Liver (tissue), 8 donors: ENCODE measurements at regions not wholly inside any gene's neighbourhood (a gene's known extent, or its start where the extent isn't known, plus 50 kb on each side); places are given as distances from the start of the nearest gene placed in this dataset.
A peak's percentile ranks its signal among the peaks of the same experiment; 100 is the strongest.

ENCODE experiments used
- DNase-seq: peaks from one replicate; pipeline ENCODE4 v3.0.0-alpha.2; 2017; ENCODE audit warnings: low spot score
- H3K27ac ChIP-seq, 2 donors: one replicate each; pipeline ENCODE4 v1.7.0; 2013; ENCODE audit warnings: inconsistent platforms in 2 of 2, low read length in 2 of 2, control low read depth in 1 of 2, low read depth in 1 of 2, mild to moderate bottlenecking in 1 of 2
- H3K27me3 ChIP-seq, 4 donors: one replicate each; pipeline versions ENCODE4 v1.6.1 to v1.7.0; 2013; ENCODE audit warnings: low read length in 3 of 4, inconsistent platforms in 1 of 4, mild to moderate bottlenecking in 1 of 4, moderate library complexity in 1 of 4; ENCODE audit not compliant: control insufficient read depth in 4 of 4, insufficient read depth in 4 of 4
- H3K36me3 ChIP-seq, 4 donors: one replicate each; pipeline versions ENCODE4 v1.6.1 to v1.7.0; 2013; ENCODE audit warnings: low read length in 3 of 4, mild to moderate bottlenecking in 3 of 4, low read depth in 1 of 4, moderate library complexity in 1 of 4; ENCODE audit not compliant: control insufficient read depth in 4 of 4, insufficient read depth in 3 of 4
- H3K4me1 ChIP-seq, 4 donors: one replicate each; pipeline versions ENCODE4 v1.6.1 to v1.7.0; 2013; ENCODE audit warnings: low read length in 3 of 4, mild to moderate bottlenecking in 3 of 4, moderate library complexity in 1 of 4; ENCODE audit not compliant: control insufficient read depth in 4 of 4, insufficient read depth in 4 of 4
- H3K4me3 ChIP-seq, 3 donors: one replicate each; pipeline versions ENCODE4 v1.6.1 to v1.7.0; 2013; ENCODE audit warnings: low read length in 3 of 3, control low read depth in 1 of 3, low read depth in 1 of 3, mild to moderate bottlenecking in 1 of 3
- H3K9ac ChIP-seq, 2 donors: one replicate each; pipeline ENCODE4 v1.7.0; 2013; ENCODE audit warnings: low read length in 2 of 2, mild to moderate bottlenecking in 2 of 2, moderate library complexity in 2 of 2, control low read depth in 1 of 2, low read depth in 1 of 2
- H3K9me3 ChIP-seq, 4 donors: one replicate each; pipeline versions ENCODE4 v1.6.1 to v1.7.0; 2013; ENCODE audit warnings: low read length in 3 of 4; ENCODE audit not compliant: control insufficient read depth in 4 of 4
- EGR1 ChIP-seq, 2 donors: IDR thresholded peaks; 2 replicates each; pipeline ENCODE4 v1.6.1; 2016 to 2018; ENCODE audit warnings: antibody characterized with exemption in 2 of 2, low read depth in 2 of 2
- FOXA1 ChIP-seq: IDR thresholded peaks from 2 replicates; pipeline ENCODE4 v1.6.1; 2016; ENCODE audit warnings: antibody characterized with exemption
- FOXA2 ChIP-seq: IDR thresholded peaks from 2 replicates; pipeline ENCODE4 v1.6.1; 2016; ENCODE audit warnings: antibody characterized with exemption
- GABPA ChIP-seq, 2 donors: IDR thresholded peaks in 1 of 2; conservative IDR thresholded peaks in 1 of 2; 2 replicates each; pipeline ENCODE4 v1.6.1; 2016; ENCODE audit warnings: antibody characterized with exemption in 2 of 2, mild to moderate bottlenecking in 1 of 2, moderate library complexity in 1 of 2
- HNF4A ChIP-seq, 2 donors: conservative IDR thresholded peaks; 2 replicates each; pipeline ENCODE4 v1.6.1; 2016; ENCODE audit warnings: antibody characterized with exemption in 2 of 2, mild to moderate bottlenecking in 2 of 2
- HNF4G ChIP-seq: IDR thresholded peaks from 2 replicates; pipeline ENCODE4 v1.6.1; 2016; ENCODE audit warnings: antibody characterized with exemption
- JUND ChIP-seq, 2 donors: IDR thresholded peaks; 2 replicates each; pipeline ENCODE4 v1.6.1; 2016; ENCODE audit warnings: antibody characterized with exemption in 2 of 2
- NR2F2 ChIP-seq: IDR thresholded peaks from 2 replicates; pipeline ENCODE4 v1.6.1; 2016; ENCODE audit warnings: antibody characterized with exemption
- RAD21 ChIP-seq, 2 donors: IDR thresholded peaks; 2 replicates each; pipeline ENCODE4 v1.6.1; 2016; ENCODE audit warnings: antibody characterized with exemption in 2 of 2, mild to moderate bottlenecking in 2 of 2
- RXRA ChIP-seq, 2 donors: IDR thresholded peaks; 2 replicates each; pipeline ENCODE4 v1.6.1; 2017 to 2018; ENCODE audit warnings: antibody characterized with exemption in 2 of 2, mild to moderate bottlenecking in 1 of 2
- SP1 ChIP-seq: IDR thresholded peaks from 2 replicates; pipeline ENCODE4 v1.6.1; 2018; ENCODE audit warnings: antibody characterized with exemption, mild to moderate bottlenecking
- TAF1 ChIP-seq: conservative IDR thresholded peaks from 2 replicates; pipeline ENCODE4 v1.6.1; 2016; ENCODE audit warnings: antibody characterized with exemption, mild to moderate bottlenecking
- YY1 ChIP-seq: IDR thresholded peaks from 2 replicates; pipeline ENCODE4 v1.6.1; 2016; ENCODE audit warnings: antibody characterized with exemption, mild to moderate bottlenecking
- WGBS: extraction: QIAGEN DNeasy Blood & Tissue Kit; methylation state at CpG from one replicate; pipeline ENCODE4 v1.1.7; 2013; 5-methylcytosine and 5-hydroxymethylcytosine counted together
- TF ChIP-seq, protein P1 (sequence below): IDR thresholded peaks from 2 replicates; pipeline ENCODE4 v1.6.1; 2016; ENCODE audit warnings: antibody characterized with exemption
- TF ChIP-seq, protein P2 (sequence below): IDR thresholded peaks from 2 replicates; pipeline ENCODE4 v1.6.1; 2016; ENCODE audit warnings: antibody characterized with exemption
- TF ChIP-seq, protein P3 (sequence below): fragments of 150-350 bp; IDR thresholded peaks from 2 replicates; pipeline ENCODE4 v1.5.1; 2017; ENCODE audit warnings: improper control_type of control experiment, low read depth, low read length; ENCODE audit not compliant: missing input control
- TF ChIP-seq, protein P4 (sequence below): IDR thresholded peaks from 2 replicates; pipeline ENCODE4 v1.6.1; 2016; ENCODE audit warnings: antibody characterized with exemption
- donor health status: healthy.
- donor health status: healthy.
- donor health status: healthy.
- donor health status: healthy.
- donor health status: healthy.

DNA sequence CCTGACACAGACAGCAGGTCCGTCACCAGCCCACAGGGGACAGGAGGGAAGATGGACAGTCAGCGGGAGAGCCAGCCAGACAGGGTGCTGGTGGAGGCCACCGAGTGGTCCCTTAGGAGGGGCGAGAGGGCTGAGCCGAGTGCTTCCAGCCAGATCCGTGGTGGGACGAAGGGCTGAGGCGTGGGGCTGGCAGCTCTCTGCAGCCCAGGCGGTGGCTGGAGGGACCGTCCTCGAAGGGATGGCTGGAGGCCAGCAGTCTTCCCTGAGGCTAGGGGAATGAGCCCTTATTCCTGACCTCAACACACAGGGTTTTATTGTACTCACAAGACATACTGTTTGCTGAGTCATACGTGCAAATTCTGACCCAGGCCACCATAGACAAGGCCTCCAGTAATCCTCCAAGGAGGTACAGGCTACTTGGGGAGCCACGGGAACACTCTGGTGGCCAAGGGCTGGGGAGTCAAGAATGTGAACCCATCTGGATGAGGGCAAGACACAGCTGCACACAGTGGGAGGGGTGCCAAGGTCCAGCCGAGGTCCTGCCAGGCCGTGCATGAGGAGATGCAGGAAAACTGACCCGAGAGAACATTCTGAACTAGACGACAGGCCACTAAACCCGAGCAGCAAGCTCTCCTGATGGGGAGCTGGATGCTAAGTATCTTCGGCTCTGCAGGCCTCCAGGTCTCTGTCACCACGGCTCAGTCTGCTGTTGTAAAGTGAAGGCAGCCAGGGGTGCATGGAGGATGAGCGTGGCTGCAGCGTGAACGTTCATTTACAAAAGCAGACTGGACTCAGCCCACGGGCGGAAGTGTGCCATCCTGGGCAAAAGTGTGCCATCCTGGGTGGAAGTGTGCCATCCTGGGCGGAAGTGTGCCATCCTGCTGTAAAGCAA, 242.5 kb downstream of the TTLL2 start:
- peak; percentile 32 for DNase-seq
- H3K4me1 ChIP-seq, result peaks cover 0 to 4% (median 2%) of the 10 kb centered on the region in 4 donors

DNA sequence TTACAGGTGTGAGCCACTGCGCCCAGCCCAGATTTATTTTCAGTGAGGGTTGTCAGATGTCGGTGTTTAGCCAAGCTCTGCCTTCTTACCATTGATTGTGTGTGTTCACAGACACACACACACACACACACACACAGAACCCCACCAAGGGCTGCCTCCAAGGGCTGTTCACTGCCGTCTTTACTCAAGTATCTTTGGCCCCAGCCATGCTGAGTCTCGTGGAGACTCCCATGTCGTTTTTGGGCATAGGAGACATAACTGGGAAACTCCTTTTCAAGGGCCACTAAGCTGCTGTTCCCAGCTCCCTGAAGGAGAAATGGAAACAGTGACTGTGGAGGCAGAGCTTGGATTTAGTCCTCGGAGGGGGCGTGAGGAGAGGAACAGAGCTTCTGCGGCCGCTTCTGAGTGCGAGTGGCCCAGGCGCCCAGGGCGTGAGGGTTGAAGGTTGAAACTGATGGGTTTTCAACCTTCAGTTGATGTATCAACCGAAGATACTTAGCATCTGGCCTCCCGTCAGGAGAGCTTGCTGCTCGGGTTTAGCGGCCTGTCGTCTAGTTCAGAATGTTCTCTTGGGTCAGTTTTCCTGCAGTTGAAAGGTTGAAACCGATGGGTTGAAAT, 243.6 kb downstream of the TTLL2 start:
- peaks cover 4 to 12% (median 8%) of the 10 kb centered on the region in 4 donors for H3K4me1 ChIP-seq
- WGBS, result 95% methylated on average over 18 of the region's 18 CpGs
- peak; percentile 19 for DNase-seq
- no peak overlapping the region for H3K27ac ChIP-seq
- H3K27me3 ChIP-seq, result no peaks in the 10 kb centered on the region
- H3K4me3 ChIP-seq, result no peak overlapping the region
- no peaks in the 10 kb centered on the region for H3K36me3 ChIP-seq
- H3K9me3 ChIP-seq, result no peaks in the 10 kb centered on the region
- no peak overlapping the region for H3K9ac ChIP-seq
- TF ChIP-seq JUND (IDR thresholded peaks at IDR 0.05) (no peak), GABPA (IDR thresholded peaks at IDR 0.05 in 1 of 2, conservative IDR thresholded peaks at IDR 0.05 in 1 of 2) (no peak)

More for the DNA sequence above, 242.5 kb downstream of the TTLL2 start:
- Histone ChIP-seq H3K9me3 (no peaks in the 10 kb centered on the region), H3K36me3 (no peaks in the 10 kb centered on the region), H3K27me3 (no peaks in the 10 kb centered on the region), H3K4me3 (no peak overlapping the region), H3K27ac (no peak overlapping the region), H3K9ac (no peak overlapping the region)
- TF ChIP-seq, protein P1, sequence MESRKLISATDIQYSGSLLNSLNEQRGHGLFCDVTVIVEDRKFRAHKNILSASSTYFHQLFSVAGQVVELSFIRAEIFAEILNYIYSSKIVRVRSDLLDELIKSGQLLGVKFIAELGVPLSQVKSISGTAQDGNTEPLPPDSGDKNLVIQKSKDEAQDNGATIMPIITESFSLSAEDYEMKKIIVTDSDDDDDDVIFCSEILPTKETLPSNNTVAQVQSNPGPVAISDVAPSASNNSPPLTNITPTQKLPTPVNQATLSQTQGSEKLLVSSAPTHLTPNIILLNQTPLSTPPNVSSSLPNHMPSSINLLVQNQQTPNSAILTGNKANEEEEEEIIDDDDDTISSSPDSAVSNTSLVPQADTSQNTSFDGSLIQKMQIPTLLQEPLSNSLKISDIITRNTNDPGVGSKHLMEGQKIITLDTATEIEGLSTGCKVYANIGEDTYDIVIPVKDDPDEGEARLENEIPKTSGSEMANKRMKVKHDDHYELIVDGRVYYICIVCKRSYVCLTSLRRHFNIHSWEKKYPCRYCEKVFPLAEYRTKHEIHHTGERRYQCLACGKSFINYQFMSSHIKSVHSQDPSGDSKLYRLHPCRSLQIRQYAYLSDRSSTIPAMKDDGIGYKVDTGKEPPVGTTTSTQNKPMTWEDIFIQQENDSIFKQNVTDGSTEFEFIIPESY, result no peak
- TF ChIP-seq FOXA2, result no peak
- peak; percentile 82 for TF ChIP-seq NR2F2
- TF ChIP-seq RXRA (IDR thresholded peaks at IDR 0.05), result peak; percentile 9 to 22
- 88% methylated on average over 26 of the region's 26 CpGs for WGBS

DNA sequence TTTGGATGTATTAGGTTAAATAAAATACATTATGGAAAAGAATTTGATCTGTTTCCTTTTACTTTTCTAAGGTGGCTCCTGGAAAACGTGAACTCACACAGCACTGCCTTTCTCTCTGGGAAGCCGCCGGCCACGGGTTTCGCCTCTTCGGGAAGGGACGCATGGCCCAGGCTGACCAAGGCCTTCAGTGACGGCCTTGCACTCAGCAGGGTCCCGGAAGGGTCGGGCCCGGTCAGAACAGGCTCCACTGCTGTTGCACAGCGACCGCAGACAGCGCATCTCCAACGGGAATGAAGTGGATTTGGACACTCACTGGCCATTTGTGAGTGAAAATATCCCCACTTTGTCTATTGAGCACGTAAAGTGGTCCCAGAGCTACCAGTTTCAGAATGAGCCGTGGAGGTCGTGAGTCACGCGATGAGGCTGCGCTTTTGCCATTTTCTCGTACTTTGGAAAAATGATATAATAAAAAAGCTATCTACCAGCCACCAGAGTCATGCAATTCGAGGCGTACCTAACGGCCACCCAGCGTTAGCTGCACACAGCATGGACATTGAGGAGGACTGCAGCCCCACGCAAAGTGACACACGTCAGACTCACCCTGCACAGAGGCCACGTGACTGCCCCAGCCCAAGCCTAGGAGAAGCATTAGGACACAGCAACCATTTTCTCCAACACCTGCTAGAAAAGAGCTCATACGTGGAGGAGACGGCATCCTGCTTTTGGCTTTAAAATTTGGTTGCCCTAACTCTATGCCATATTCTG, 244.3 kb downstream of the TTLL2 start:
- H3K27ac ChIP-seq, result no peak overlapping the region
- TF ChIP-seq HNF4G, result no peak
- TF ChIP-seq, protein P2, sequence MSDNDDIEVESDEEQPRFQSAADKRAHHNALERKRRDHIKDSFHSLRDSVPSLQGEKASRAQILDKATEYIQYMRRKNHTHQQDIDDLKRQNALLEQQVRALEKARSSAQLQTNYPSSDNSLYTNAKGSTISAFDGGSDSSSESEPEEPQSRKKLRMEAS, result no peak
- no peak for TF ChIP-seq FOXA2
- TF ChIP-seq YY1, result no peak
- TF ChIP-seq, protein P1, result no peak
- TF ChIP-seq, protein P3, sequence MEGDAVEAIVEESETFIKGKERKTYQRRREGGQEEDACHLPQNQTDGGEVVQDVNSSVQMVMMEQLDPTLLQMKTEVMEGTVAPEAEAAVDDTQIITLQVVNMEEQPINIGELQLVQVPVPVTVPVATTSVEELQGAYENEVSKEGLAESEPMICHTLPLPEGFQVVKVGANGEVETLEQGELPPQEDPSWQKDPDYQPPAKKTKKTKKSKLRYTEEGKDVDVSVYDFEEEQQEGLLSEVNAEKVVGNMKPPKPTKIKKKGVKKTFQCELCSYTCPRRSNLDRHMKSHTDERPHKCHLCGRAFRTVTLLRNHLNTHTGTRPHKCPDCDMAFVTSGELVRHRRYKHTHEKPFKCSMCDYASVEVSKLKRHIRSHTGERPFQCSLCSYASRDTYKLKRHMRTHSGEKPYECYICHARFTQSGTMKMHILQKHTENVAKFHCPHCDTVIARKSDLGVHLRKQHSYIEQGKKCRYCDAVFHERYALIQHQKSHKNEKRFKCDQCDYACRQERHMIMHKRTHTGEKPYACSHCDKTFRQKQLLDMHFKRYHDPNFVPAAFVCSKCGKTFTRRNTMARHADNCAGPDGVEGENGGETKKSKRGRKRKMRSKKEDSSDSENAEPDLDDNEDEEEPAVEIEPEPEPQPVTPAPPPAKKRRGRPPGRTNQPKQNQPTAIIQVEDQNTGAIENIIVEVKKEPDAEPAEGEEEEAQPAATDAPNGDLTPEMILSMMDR, result no peak
- TF ChIP-seq, protein P4, sequence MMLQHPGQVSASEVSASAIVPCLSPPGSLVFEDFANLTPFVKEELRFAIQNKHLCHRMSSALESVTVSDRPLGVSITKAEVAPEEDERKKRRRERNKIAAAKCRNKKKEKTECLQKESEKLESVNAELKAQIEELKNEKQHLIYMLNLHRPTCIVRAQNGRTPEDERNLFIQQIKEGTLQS, result no peak
- TF ChIP-seq NR2F2, result no peak
- no peak for TF ChIP-seq RAD21 (IDR thresholded peaks at IDR 0.05)
- TF ChIP-seq EGR1 (IDR thresholded peaks at IDR 0.05; ENCODE audit: low read depth in 2 of 2), result no peak
- no peak for TF ChIP-seq GABPA (IDR thresholded peaks at IDR 0.05 in 1 of 2, conservative IDR thresholded peaks at IDR 0.05 in 1 of 2)
- no peak for TF ChIP-seq JUND (IDR thresholded peaks at IDR 0.05)
- TF ChIP-seq FOXA1, result no peak
- TF ChIP-seq RXRA (IDR thresholded peaks at IDR 0.05), result no peak
- no peak for TF ChIP-seq SP1
- no peak for TF ChIP-seq HNF4A (conservative IDR thresholded peaks at IDR 0.05)
- no peak for TF ChIP-seq TAF1

More for the DNA sequence above, 244.3 kb downstream of the TTLL2 start:
- Histone ChIP-seq H3K36me3 (no peaks in the 10 kb centered on the region), H3K9ac (no peak overlapping the region), H3K9me3 (no peaks in the 10 kb centered on the region), H3K4me3 (no peak overlapping the region), H3K27me3 (no peaks in the 10 kb centered on the region), H3K4me1 (peaks cover 4 to 18% (median 8%) of the 10 kb centered on the region in 4 donors)
- peak; percentile 14 for DNase-seq
- 91% methylated on average over 31 of the region's 31 CpGs for WGBS
